Glomerular visceral epithelial cell (primary cell): ENCODE measurements at regions not wholly inside any gene's neighbourhood (a gene's known extent, or its start where the extent isn't known, plus 50 kb on each side); places are given as distances from the start of the nearest gene placed in this dataset.
"Not testable (repeated sequence)": the region's sequence is repeated elsewhere in the genome, so short reads cannot be mapped to it uniquely, and the experiment has no call there.

ENCODE experiments used
- DNase-seq: peaks from one replicate; pipeline ENCODE4 v3.0.0-alpha.2; 2016; ENCODE audit errors: extremely low spot score

DNA sequence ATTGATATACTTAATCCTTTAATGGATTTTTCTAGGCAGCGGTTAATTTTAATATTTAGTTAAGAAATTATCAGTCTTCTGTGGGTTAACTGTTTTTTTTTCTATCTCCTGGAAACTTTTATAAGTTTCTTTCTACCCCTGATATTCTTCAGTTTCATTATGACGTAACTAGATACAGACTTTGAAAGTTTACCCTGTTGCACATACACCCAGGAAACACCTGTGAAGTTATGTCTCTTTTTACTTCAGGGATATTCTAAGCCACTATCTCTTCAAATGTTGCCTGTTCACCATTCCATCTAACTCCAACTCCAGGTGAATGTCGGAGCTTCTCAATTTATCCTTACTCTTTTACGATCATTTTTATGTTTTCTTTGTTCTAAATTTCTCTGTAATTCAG, 329.0 kb downstream of the ICE1 start:
- no peak for DNase-seq

DNA sequence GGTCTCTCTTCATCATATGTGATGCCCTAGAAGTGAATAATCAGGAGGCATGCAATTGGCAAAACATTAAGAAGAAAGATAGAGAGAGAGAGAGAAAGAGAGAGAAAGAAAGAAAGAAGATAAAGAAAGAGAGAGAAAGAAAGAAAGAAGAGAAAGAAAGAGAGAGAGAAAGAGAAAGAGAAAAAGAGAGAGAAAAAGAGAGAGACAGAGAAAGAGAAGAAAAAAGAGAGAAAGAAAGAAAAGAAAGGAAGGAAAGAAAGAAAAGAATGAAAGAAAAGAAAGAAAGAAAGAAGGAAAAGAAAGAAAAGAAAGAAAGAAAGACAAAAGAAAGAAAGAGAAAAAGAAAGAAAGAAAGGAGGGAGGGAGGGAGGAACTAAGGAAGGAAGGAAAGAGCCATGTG, 318.9 kb downstream of the ICE1 start:
- no peak for DNase-seq

DNA sequence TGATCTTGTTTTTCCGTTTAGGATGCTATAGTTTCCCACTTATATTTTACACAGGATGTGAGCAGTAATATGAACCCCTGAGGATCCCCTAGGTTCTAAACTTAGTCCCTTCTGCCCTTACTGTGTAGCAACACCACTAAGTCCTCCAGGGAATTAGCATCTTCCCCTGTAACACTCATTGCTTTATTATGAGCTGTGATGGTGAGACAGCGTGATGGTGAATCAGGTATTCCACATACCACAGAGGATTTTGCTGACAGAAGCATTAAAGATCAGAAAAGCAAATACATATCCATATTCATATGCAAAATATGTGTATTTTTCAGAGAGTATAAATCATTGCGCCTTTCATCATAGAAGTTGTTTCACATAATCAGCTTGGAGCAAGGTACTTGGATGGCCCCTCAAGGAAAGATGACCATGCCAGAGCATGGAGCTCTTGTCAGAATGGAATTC, 317.0 kb downstream of the ICE1 start:
- no peak for DNase-seq

DNA sequence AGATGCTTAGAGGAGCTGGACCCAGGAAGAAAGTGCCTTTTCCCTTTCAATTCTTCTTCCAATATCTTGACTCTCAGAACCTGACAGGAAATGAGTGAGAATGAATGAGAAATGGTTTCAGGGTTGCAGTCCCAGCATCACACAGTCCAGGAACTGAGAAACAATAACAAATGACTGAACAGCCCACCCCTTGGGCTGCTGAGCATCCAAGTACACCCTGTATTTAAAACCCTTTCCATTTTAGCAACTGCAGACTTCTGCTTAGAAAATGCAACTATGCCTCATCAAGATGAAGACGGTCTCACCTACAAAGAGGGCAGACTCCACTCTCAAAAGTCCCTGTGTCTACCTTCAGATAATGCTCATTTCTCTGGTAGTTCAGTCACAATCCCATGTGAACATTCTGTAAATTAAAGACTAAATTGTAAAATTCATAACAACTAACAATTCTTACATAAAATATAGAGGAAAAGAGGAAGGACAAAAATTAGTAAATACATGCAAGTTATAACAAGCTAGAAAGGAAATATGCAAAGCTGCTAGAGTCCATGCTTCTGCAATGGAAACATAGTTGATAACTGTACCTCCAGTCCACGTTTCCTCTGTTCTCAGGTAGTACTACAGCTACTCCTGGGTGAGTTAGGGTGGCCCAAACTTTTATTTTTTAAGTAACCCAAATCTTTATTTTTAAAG, 316.5 kb downstream of the ICE1 start:
- no peak for DNase-seq

GRCh38 chr5:5736007-5736406, 313.5 kb downstream of the ICE1 start:
- DNase-seq: no peak

DNA sequence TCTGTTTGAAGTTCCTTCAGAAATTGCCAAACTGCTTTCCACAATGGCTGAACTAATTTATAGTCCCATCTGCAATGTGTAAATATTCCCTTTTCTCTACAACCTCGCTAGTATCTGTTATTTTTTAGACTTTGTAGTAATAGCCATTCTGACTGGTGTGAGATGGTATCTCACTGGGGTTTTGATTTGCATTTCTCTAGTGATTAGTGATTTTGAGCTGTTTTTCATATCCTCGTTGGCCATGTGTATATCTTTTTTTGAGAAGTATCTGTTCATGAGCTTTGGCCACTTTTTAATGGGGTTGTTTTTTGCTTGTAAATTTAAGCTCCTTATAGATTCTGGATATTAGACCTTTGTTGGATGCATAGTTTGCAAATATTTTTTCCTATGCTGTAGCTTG, 310.6 kb downstream of the ICE1 start:
- DNase-seq: not testable (repeated sequence)

GRCh38 chr5:5726401-5726800, 303.9 kb downstream of the ICE1 start:
- DNase-seq: no peak

- DNase-seq: no peak
Observed at GRCh38 chr5:5721881-5722280, 299.4 kb downstream of the ICE1 start.

DNA sequence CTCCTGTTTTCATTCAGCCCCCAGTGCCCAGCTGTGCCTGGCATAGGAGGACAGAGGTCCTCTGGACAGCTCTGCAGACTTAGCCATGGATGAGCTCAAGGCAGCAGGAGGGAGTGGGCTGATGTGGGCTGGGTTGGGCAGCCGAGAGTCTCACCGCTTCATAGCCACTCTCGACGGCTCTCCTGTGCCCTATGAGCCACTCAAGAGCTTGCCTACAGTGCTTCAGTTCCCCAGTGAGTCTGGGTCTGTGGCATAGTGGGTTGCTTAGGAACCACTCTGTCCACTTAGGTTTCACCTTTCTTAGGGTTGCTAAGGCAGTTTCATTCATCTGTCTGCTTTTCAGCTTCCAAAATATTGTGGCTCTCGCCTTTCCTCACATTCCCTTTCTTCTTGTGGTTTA, 296.8 kb downstream of the ICE1 start:
- no peak for DNase-seq

- DNase-seq: peak; percentile 11
Observed at GRCh38 chr5:5716665-5717064, 294.2 kb downstream of the ICE1 start.

DNA sequence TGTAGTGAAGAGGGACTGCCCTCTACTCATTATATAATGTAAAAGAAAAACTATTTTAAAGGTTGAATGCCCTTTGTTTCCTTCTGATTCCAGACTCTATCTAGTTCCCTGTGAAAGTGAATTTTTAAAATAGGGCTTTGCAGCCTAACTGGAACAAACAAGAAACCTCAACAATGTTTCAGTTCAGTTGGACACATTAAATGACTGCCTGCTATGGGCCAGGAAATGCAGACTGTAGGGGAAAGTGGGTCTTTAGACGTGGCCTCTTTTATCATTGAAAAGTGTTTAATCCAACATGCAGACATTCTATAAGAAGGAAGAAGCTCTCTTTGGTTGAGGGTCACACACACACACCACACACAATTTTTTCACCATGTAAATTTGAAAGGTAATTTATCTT, 289.1 kb downstream of the ICE1 start:
- DNase-seq: no peak

DNA sequence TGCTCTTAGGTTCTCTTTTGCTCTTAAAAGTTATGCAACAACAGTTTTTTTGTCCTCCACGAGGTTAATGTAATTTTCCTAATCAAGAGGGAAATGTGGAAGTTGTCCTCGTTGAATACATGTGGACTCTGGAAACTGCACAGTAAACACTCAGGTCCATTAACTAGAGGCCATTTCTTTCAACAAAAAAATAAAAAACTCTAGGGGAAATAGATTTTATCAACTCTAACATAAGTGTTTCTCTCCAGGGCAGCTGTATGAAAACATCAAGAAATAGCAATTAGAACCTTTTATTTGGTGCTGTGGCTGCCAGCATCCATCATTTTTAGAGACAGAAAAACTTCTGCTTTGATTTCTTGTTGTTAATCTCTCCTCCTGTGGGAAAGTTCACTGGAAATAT, 288.6 kb downstream of the ICE1 start:
- DNase-seq: no peak

DNA sequence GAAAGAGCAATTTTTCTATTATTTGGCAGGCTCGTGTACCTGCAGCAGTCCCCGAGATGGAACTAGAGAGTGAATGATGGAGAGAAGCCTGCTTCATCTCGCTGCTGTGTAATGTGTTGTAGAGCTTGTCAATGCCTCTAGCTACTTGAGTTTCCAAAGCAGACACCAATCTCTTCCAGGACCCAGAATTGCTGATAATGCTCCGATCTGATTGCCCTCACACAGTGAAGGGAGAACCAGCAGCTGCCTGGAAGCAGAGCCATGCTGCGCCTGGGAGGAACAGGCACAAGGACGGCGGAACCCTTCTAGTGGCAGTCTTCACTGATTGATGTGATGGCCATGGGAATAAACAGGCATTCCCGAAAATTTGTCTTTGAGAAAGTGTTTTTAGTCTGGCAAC, 288.0 kb downstream of the ICE1 start:
- DNase-seq: no peak

- DNase-seq: no peak
Observed at GRCh38 chr5:5708367-5708919, 286.0 kb downstream of the ICE1 start.

DNA sequence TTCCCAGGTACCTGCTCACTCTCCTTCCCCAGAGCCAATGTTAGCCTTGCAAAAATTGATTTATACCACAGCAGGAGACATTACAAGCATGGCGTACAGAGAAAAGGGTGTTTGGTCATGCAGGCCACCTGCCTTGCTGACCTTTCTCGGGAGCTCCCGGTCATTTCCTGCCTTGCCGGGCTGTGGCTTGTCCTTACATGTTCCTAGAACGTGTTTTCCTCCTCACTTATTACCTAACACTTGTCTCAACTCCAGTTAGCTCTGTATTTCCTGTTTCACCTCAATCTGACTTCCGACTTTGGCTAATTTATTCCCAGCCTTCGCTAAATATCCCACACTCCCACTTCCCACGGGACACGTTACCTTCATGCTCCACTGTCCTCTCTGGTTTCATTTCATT, 282.5 kb downstream of the ICE1 start:
- DNase-seq: no peak

GRCh38 chr5:5704352-5704751, 281.9 kb downstream of the ICE1 start:
- DNase-seq: no peak

DNA sequence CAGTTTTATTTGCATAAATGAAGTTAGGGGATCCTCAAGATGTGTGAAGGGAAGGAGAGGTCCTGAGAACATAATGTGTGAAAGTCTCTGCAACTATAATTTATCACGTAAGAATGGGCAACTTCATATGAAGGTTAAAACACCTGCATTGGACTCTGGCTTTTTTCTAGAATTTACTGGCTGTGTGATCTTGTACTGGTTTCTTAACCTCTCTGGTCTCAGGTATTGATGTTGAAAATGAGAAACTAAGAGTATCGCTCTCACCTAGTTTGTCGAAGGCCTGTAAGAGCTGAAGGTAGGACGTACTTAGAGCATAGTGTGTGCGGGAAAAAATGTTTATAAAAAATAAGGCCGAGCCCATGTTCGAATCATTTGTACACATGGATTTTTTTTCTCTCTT, 280.5 kb downstream of the ICE1 start:
- no peak for DNase-seq

DNA sequence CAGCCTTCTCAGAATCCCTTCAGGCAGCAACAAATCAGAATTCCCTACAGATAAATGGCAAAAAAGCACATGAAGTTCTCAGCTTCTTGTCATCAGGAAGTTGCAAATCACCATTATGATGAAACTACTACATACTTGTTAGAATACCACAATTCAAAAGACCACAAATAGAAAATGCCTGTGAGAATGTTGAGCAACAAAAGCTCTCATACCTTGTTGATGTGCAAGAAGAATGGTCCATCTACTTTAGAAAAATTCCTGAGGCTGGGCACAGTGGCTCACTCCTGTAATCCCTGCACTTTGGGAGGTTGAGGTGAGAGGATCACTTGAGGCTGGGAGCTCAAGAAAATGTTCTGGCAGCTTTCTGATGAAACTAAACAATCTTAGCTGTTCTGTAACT, 278.1 kb downstream of the ICE1 start:
- DNase-seq: no peak

DNA sequence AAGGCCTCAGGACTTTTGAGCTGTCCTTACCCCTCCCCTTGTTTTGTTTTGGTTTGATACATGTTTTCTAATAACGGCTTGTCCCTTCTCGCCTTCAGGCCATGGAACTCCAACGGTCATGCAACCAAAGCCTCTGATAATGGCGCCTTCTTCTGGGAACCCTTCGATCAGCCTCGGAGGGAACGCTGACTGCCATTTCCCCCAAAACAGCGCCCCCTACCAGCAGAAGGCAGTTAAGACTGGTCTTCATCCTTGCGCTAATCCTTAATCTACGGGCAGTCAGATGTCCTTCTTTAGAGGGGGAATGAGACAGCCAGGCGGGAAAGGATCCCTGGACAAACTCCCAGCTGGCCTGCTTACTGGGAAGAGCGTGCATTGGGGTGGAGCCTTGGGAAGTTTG, 276.6 kb downstream of the ICE1 start:
- DNase-seq: no peak

- no peak for DNase-seq
Observed at GRCh38 chr5:5695266-5695665, 272.8 kb downstream of the ICE1 start.

GRCh38 chr5:5688925-5689310, 266.4 kb downstream of the ICE1 start:
- DNase-seq: no peak

DNA sequence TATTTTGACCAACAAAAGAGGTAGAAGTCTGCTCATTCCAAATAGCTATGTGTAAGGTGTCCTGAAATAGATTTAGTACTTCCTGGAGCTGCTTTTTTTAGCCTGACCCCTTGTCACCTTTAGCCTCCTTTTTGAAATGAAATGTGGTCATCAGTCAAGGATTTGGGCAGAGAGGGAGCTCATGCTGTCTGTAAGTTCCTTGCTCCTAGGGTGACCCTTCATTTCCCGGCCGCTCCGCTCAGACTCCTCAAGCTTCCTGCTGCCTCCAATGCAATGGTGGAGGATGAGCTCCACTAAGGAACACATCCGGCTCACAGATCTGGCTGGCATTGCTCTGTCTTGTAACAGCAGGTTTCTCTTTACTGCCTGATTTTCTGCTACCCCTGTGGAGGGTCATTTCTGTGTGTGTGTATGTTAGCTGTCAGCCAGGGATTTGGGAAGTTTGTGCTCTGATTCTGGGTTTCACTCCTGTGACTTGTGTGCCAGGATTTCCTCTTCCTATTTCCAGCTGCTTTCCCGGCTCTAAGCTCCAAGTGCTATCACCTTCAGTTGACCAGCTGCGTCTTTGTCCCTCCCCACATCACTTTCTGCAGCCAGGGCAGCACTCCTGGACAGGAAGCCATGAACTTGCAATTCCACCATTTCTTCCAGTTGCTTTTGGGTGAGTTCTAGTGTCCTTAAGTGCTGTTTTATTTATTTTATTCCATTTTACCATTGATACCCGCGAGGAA, 265.9 kb downstream of the ICE1 start:
- no peak for DNase-seq

GRCh38 chr5:5687113-5687512, 264.6 kb downstream of the ICE1 start:
- no peak for DNase-seq
